ENCODE measurements at regions not wholly inside any gene's neighbourhood (a gene's known extent, or its start where the extent isn't known, plus 50 kb on each side); places are given as distances from the start of the nearest gene placed in this dataset.
A peak's percentile ranks its signal among the peaks of the same experiment; 100 is the strongest.

DNA sequence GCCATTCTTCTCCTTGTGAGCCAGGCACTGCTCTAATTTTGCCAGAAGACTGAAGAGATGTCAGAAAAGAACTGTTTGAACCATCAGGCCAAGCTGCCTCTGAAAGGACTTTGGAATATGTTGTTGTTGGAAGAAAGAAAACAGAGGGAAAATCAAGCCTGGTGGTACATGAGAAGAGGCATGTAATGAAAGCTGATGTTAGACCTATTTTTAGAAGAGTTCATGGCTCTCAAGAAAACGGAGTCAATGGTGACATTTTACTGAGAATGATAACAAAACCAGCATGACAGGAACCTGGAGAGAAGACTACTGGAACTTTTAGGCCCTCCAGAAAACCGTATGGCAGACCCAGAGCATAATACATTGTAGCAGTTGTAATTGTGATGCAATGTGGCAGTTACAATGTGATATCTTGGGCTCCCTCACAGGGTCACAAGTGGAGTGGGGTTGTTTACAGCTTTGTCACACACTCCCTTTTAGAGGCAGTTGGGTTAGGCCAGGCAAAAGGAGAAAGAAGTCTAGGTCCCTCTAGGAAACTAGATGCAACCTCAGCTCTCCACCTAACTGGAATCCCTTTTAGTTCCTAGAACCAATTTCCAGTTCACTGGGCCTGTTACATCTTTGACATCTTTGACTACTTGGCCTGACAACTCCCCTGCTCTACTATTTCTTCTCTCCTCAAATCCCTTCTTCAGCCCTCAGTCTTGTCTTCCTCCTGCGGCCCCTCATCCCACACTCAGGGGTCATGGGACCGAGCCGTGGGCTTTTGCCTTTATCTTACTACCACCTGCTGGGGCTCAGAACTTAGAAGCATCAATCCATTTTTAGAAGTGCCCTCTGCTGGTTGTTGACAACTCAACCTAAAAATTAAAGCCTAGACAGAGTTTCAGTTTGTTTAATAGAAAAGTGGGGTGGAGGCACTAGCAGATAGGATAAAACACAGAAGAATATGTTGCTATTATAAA is 61.2 kb upstream of the JAK2 start:
- Histone ChIP-seq H3K4me3 (replicated peaks in 1 of 3; ENCODE audit: insufficient read depth in 1 of 3, low read depth in 1 of 3, low read length in 3 of 3) (no peak overlapping the region), H3K4me2 (ENCODE audit: insufficient read depth, low read length) (no peak overlapping the region), H3K4me1 (ENCODE audit: control insufficient read depth, extremely low read depth, insufficient read depth, low read length) (no peaks in the 10 kb centered on the region), H3K79me2 (ENCODE audit: control insufficient read depth, insufficient read depth, low read length) (no peaks in the 10 kb centered on the region), H3K36me3 (ENCODE audit: control insufficient read depth in 2 of 2, extremely low read depth in 1 of 2, insufficient read depth in 2 of 2, low read length in 2 of 2) (no peaks in the 10 kb centered on the region), H3K9ac (replicated peaks; ENCODE audit: extremely low read depth, insufficient read depth, low read length) (no peak overlapping the region), H3K27me3 (ENCODE audit: control insufficient read depth in 2 of 2, insufficient read depth in 2 of 2, low read length in 2 of 2) (no peaks in the 10 kb centered on the region), H3K9me1 (replicated peaks; ENCODE audit: control insufficient read depth, extremely low read depth, insufficient read depth, low read length) (no peaks in the 10 kb centered on the region), H3K27ac (ENCODE audit: insufficient read depth, low read depth, low read length) (no peak overlapping the region), H2AFZ (ENCODE audit: low read depth, low read length) (no peak overlapping the region), H3K9me3 (replicated peaks; ENCODE audit: control insufficient read depth, insufficient read depth, low read length) (no peaks in the 10 kb centered on the region), H4K20me1 (replicated peaks; ENCODE audit: control insufficient read depth, extremely low read depth, insufficient read depth, low read length) (no peaks in the 10 kb centered on the region)
- ChIA-PET POLR2A (interaction anchor here (0.6 kb wide), 1 partner anchor 1094 kb away, joined by 4 read pairs; no protein-coding TSS in a partner anchor), CTCF (interaction anchor here (0.7 to 3.9 kb wide), 10 partner anchors 14 to 677 kb away, joined by 3 to 36 read pairs (median 5); no protein-coding TSS in a partner anchor)
- TF ChIP-seq, protein P1, sequence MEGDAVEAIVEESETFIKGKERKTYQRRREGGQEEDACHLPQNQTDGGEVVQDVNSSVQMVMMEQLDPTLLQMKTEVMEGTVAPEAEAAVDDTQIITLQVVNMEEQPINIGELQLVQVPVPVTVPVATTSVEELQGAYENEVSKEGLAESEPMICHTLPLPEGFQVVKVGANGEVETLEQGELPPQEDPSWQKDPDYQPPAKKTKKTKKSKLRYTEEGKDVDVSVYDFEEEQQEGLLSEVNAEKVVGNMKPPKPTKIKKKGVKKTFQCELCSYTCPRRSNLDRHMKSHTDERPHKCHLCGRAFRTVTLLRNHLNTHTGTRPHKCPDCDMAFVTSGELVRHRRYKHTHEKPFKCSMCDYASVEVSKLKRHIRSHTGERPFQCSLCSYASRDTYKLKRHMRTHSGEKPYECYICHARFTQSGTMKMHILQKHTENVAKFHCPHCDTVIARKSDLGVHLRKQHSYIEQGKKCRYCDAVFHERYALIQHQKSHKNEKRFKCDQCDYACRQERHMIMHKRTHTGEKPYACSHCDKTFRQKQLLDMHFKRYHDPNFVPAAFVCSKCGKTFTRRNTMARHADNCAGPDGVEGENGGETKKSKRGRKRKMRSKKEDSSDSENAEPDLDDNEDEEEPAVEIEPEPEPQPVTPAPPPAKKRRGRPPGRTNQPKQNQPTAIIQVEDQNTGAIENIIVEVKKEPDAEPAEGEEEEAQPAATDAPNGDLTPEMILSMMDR (IDR thresholded peaks at IDR 0.05; ENCODE audit: extremely low read depth in 1 of 2, insufficient read depth in 1 of 2, low read depth in 1 of 2, low read length in 2 of 2), result peak; percentile 19 to 41
- TF ChIP-seq GATA2 (IDR thresholded peaks at IDR 0.05; ENCODE audit: insufficient read depth, insufficient read length, low read depth, low read length) (no peak), EZH2 (IDR thresholded peaks at IDR 0.05; ENCODE audit: borderline replicate concordance, low read depth, low read length, severe bottlenecking) (no peak)
- BruUV-seq (replicated peaks), result no TSS peak
- FAIRE-seq, result peak; percentile 81
- DNase-seq (ENCODE audit: low read depth, low spot score), result peak; percentile 56
- dilution Hi-C loops (cut with MboI; ENCODE audit: extremely low pct_ligation_motif_present, low sequenced_read_pairs), result no loop called here
- intact Hi-C loops (cut with micrococcal nuclease), result loop anchor here (1.0 kb wide), 1 partner anchor 161 kb away; no protein-coding TSS in a partner anchor
